Esophagus muscularis mucosa (tissue), 4 donors: ENCODE measurements at regions not wholly inside any gene's neighbourhood (a gene's known extent, or its start where the extent isn't known, plus 50 kb on each side); places are given as distances from the start of the nearest gene placed in this dataset.
A peak's percentile ranks its signal among the peaks of the same experiment; 100 is the strongest.

Source experiments
- DNase-seq: peaks from one replicate; pipeline ENCODE4 v3.0.0-alpha.2; 2017; ENCODE audit errors: extremely low spot score
- H3K27ac ChIP-seq, 4 donors: fragments of 200-600 bp; sonication (generic); replicated peaks in 1 of 4; 1 replicate in 3 of 4; 2 replicates in 1 of 4; pipeline ENCODE4 v1.5.1; 2016 to 2019; ENCODE audit warnings: mild to moderate bottlenecking in 1 of 4
- H3K27me3 ChIP-seq, 4 donors: fragments of 200-600 bp; sonication (generic); one replicate each; pipeline versions ENCODE4 v1.5.1 to v1.6.0; 2016 to 2019
- H3K36me3 ChIP-seq, 4 donors: fragments of 200-600 bp; sonication (generic); one replicate each; pipeline ENCODE4 v1.5.1; 2016 to 2019
- H3K4me1 ChIP-seq, 4 donors: fragments of 200-600 bp; sonication (generic); one replicate each; pipeline ENCODE4 v1.5.1; 2016 to 2019
- H3K4me3 ChIP-seq, 4 donors: fragments of 200-600 bp; sonication (generic); 1 replicate in 2 of 4; 2 replicates in 2 of 4; pipeline ENCODE4 v1.5.1; 2016 to 2019; ENCODE audit warnings: mild to moderate bottlenecking in 4 of 4, moderate library complexity in 1 of 4
- H3K9me3 ChIP-seq, 4 donors: fragments of 200-600 bp; sonication (generic); 1 replicate in 3 of 4; 2 replicates in 1 of 4; pipeline ENCODE4 v1.5.1; 2016 to 2019
- CTCF ChIP-seq, 3 experiments: fragments of 200-600 bp in 2 of 3; fragments of 450-650 bp in 1 of 3; sonication (generic) in 2 of 3; IDR thresholded peaks; one replicate each; pipeline ENCODE4 v1.5.1; 2017 to 2019; ENCODE audit warnings: antibody characterized with exemption in 3 of 3, mild to moderate bottlenecking in 2 of 3, moderate library complexity in 1 of 3
- EP300 ChIP-seq: sonication (generic); formaldehyde crosslinking; IDR thresholded peaks from one replicate; pipeline ENCODE4 v1.6.1; 2017; ENCODE audit warnings: antibody characterized with exemption
- POLR2A ChIP-seq: fragments of 450-650 bp; IDR thresholded peaks from one replicate; pipeline ENCODE4 v1.6.1; 2017; ENCODE audit warnings: antibody characterized with exemption, moderate library complexity, mild to moderate bottlenecking, low read depth
- POLR2AphosphoS5 ChIP-seq, 2 donors: sonication (generic); formaldehyde crosslinking; IDR thresholded peaks; one replicate each; pipeline ENCODE4 v1.6.1; 2017; ENCODE audit warnings: antibody characterized with exemption in 2 of 2
- WGBS: methylation state at CpG from one replicate; pipeline ENCODE4 v1.1.5; 2018; 5-methylcytosine and 5-hydroxymethylcytosine counted together
- intact Hi-C: fragments of 100-400 bp; cut with DNase I; formaldehyde crosslinking; loops from one replicate; pipeline ENCODE4 v1.15.1; 2023

- H3K4me3 ChIP-seq: no peak overlapping the region
- no peak for TF ChIP-seq CTCF (IDR thresholded peaks at IDR 0.05)
- no peak for TF ChIP-seq EP300
- H3K27ac ChIP-seq: no peak overlapping the region
- no peaks in the 10 kb centered on the region for H3K9me3 ChIP-seq
- peaks cover 4 to 22% (median 10%) of the 10 kb centered on the region in 4 donors for H3K4me1 ChIP-seq
- no peaks in the 10 kb centered on the region for H3K36me3 ChIP-seq
- no peaks in the 10 kb centered on the region for H3K27me3 ChIP-seq
- intact Hi-C loops: loop anchor here (5.0 to 10.0 kb wide), 3 partner anchors 856 to 1218 kb away; no protein-coding TSS in a partner anchor
- WGBS: 31% methylated on average over 9 of the region's 9 CpGs
- no peak for DNase-seq
Measured at GRCh38 chrX:20529301-20529700, 262.6 kb upstream of the RPS6KA3 start.

DNA sequence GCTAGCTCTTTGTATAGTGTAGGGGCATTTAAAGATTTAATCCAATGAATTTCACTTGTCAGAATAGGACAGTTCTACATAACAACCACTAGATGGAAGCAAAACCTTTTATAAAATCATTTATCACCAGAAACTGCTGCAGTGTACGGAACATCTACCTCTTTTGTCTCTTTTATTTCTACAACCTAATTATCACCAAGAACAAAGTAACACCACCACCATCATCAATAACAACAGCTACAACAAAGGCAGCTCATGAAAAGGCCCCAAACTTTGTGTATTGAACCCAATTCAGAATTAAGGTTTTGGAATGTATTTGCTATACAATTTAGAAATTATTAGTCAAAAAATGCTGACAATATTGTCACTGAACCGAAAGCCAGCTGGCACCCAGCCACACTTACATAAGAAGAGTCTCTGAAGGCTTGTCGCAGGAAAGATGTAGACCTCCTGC is 260.9 kb upstream of the RPS6KA3 start:
- intact Hi-C loops: loop anchor here (5.0 to 10.0 kb wide), 3 partner anchors 857 to 1220 kb away; no protein-coding TSS in a partner anchor
- Histone ChIP-seq H3K27me3 (no peaks in the 10 kb centered on the region), H3K36me3 (no peaks in the 10 kb centered on the region), H3K27ac (no peak overlapping the region), H3K9me3 (no peaks in the 10 kb centered on the region), H3K4me1 (peaks cover 4 to 19% (median 10%) of the 10 kb centered on the region in 4 donors), H3K4me3 (no peak overlapping the region)
- WGBS: 9% methylated on average over 3 of the region's 3 CpGs
- TF ChIP-seq CTCF (IDR thresholded peaks at IDR 0.05): peak; percentile 54 to 73 (median 62)
- no peak for TF ChIP-seq POLR2AphosphoS5 (IDR thresholded peaks at IDR 0.05)
- TF ChIP-seq EP300: no peak
- TF ChIP-seq POLR2A: no peak
- DNase-seq: no peak

GRCh38 chrX:20527041-20527440 is 260.3 kb upstream of the RPS6KA3 start:
- intact Hi-C loops: loop anchor here (5.0 to 10.0 kb wide), 3 partner anchors 858 to 1220 kb away; no protein-coding TSS in a partner anchor
- 61% methylated on average over 4 of the region's 4 CpGs for WGBS
- TF ChIP-seq POLR2A: no peak
- TF ChIP-seq EP300: no peak
- TF ChIP-seq POLR2AphosphoS5 (IDR thresholded peaks at IDR 0.05): no peak
- TF ChIP-seq CTCF (IDR thresholded peaks at IDR 0.05): no peak
- Histone ChIP-seq H3K4me1 (peaks cover 4 to 19% (median 10%) of the 10 kb centered on the region in 4 donors), H3K9me3 (no peaks in the 10 kb centered on the region), H3K36me3 (no peaks in the 10 kb centered on the region), H3K27me3 (no peaks in the 10 kb centered on the region), H3K27ac (no peak overlapping the region), H3K4me3 (no peak overlapping the region)
- DNase-seq: no peak

GRCh38 chrX:20523626-20524312 is 257.1 kb upstream of the RPS6KA3 start:
- TF ChIP-seq POLR2AphosphoS5 (IDR thresholded peaks at IDR 0.05): no peak
- no peak for TF ChIP-seq CTCF (IDR thresholded peaks at IDR 0.05)
- no peak for TF ChIP-seq POLR2A
- no peak for TF ChIP-seq EP300
- Histone ChIP-seq H3K27me3 (no peaks in the 10 kb centered on the region), H3K4me1 (peaks cover 0 to 4% (median 2%) of the 10 kb centered on the region in 4 donors), H3K36me3 (no peaks in the 10 kb centered on the region), H3K27ac (no peak overlapping the region), H3K4me3 (no peak overlapping the region), H3K9me3 (no peaks in the 10 kb centered on the region)
- intact Hi-C loops: loop anchor here (10.0 kb wide), 1 partner anchor 861 kb away; no protein-coding TSS in a partner anchor
- DNase-seq: no peak
- WGBS: 39% methylated on average over 5 of the region's 5 CpGs
